GM23338 (cell line): ENCODE measurements at regions not wholly inside any gene's neighbourhood (a gene's known extent, or its start where the extent isn't known, plus 50 kb on each side); places are given as distances from the start of the nearest gene placed in this dataset.

ENCODE experiments used
- CREB1 ChIP-seq: fragments of 250-450 bp; sonication (Bioruptor Pico); IDR thresholded peaks from 2 replicates; pipeline ENCODE4 v1.5.0; 2020; ENCODE audit warnings: low read depth, mild to moderate bottlenecking, moderate library complexity
- CTCF ChIP-seq, 2 experiments: fragments of 200-600 bp in 1 of 2; sonication (generic) in 1 of 2; conservative IDR thresholded peaks; 2 replicates each; pipeline versions ENCODE4 v1.5.1 to v1.6.1; 2016 to 2017; ENCODE audit warnings: antibody characterized with exemption in 2 of 2, low read depth in 2 of 2, mild to moderate bottlenecking in 2 of 2, moderate library complexity in 1 of 2
- ETS1 ChIP-seq: IDR thresholded peaks from 2 replicates; pipeline ENCODE4 v1.6.1; 2016; ENCODE audit warnings: antibody characterized with exemption
- EZH2 ChIP-seq: fragments of 200-600 bp; sonication (generic); IDR thresholded peaks from one replicate; pipeline ENCODE4 v1.8.0; 2017; ENCODE audit warnings: antibody characterized with exemption, mild to moderate bottlenecking, low read depth; ENCODE audit not compliant: unreplicated experiment
- EZH2phosphoT487 ChIP-seq: fragments of 200-600 bp; sonication (generic); IDR thresholded peaks from one replicate; pipeline ENCODE4 v1.8.1; 2018; ENCODE audit warnings: antibody characterized with exemption; ENCODE audit not compliant: unreplicated experiment
- JUNB ChIP-seq: IDR thresholded peaks from one replicate; pipeline ENCODE4 v1.6.1; 2016; ENCODE audit warnings: antibody characterized with exemption; ENCODE audit not compliant: unreplicated experiment
- NANOG ChIP-seq: IDR thresholded peaks from 2 replicates; pipeline ENCODE4 v1.6.1; 2016; ENCODE audit warnings: antibody characterized with exemption, borderline replicate concordance
- POLR2AphosphoS5 ChIP-seq: IDR thresholded peaks from 2 replicates; pipeline ENCODE4 v1.6.1; 2016; ENCODE audit warnings: antibody characterized with exemption, low read depth
- REST ChIP-seq: IDR thresholded peaks from one replicate; pipeline ENCODE4 v1.6.1; 2018; ENCODE audit warnings: antibody characterized with exemption; ENCODE audit not compliant: unreplicated experiment
- STAT1 ChIP-seq: IDR thresholded peaks from one replicate; pipeline ENCODE4 v1.6.1; 2016; ENCODE audit warnings: antibody characterized with exemption; ENCODE audit not compliant: unreplicated experiment
- ZNF114 ChIP-seq: fragments of 250-450 bp; sonication (Bioruptor Pico); IDR thresholded peaks from 2 replicates; pipeline ENCODE4 v1.5.0; 2020; ENCODE audit warnings: mild to moderate bottlenecking, moderate library complexity
- ZNF462 ChIP-seq: fragments of 250-450 bp; sonication (Bioruptor Pico); IDR thresholded peaks from 2 replicates; pipeline ENCODE4 v1.5.0; 2020; ENCODE audit warnings: mild to moderate bottlenecking, moderate library complexity

- TF ChIP-seq POLR2AphosphoS5 (no peak), EZH2 (no peak), CTCF (conservative IDR thresholded peaks at IDR 0.05; ENCODE audit: low read depth in 2 of 2) (no peak), NANOG (no peak), REST (no peak), ZNF462 (CRISPR knock-in tag) (no peak), EZH2phosphoT487 (no peak), ZNF114 (CRISPR knock-in tag) (no peak), CREB1 (no peak), STAT1 (no peak), ETS1 (no peak), JUNB (no peak)
Measured at GRCh38 chr3:57004229-57004628, 56.2 kb upstream of the SPATA12 start.
